RWPE1 (cell line): ENCODE measurements at regions not wholly inside any gene's neighbourhood (a gene's known extent, or its start where the extent isn't known, plus 50 kb on each side); places are given as distances from the start of the nearest gene placed in this dataset.

Source experiments
- CTCF ChIA-PET: fragments of 350-600 bp; sonication (Branson Sonifier 250); formaldehyde crosslinking; extraction: SDS; loops from one replicate; lab custom pipeline; 2021; lab: Yijun Ruan, JAX
- POLR2A ChIA-PET: fragments of 400-600 bp; formaldehyde crosslinking; extraction: SDS; loops from one replicate; lab custom pipeline; 2020; ENCODE audit warnings: antibody characterized with exemption; ENCODE audit not compliant: low non-redundant PET; lab: Yijun Ruan, JAX
- DNase-seq: peaks from one replicate; pipeline ENCODE4 v3.0.0; 2012; ENCODE audit warnings: low spot score
- H3K27ac ChIP-seq: fragments of 450-650 bp; 2 replicates; pipeline ENCODE4 v1.5.1; 2017
- CTCF ChIP-seq: fragments of 450-650 bp; conservative IDR thresholded peaks from 2 replicates; pipeline ENCODE4 v1.5.1; 2017; ENCODE audit warnings: low read depth, mild to moderate bottlenecking

DNA sequence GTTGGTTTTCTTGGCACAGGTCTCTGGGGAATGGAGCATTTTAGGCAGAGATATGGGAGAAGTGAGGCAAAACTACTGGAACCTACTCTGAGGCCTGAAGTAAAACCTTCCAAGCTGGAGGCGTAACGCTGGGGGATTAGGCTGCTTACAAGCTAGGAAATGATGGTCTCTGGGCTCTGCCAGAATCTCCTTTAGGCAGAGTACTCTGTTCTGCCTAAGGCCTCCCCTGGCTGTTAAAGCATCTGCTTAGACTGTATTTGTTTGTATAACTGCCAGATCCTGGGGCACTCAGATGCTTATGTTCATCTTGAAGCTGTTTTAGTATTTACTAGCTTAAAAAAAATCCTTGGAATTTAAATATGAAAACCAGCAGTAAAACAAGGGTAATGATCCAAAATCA is 822.2 kb downstream of the RPA4 start:
- TF ChIP-seq CTCF, result no peak
- no peak for DNase-seq
- CTCF ChIA-PET, result no interaction called here
- H3K27ac ChIP-seq, result no peak overlapping the region
- POLR2A ChIA-PET, result no interaction called here

GRCh38 chrX:97714072-97714471 is 830.4 kb downstream of the RPA4 start:
- DNase-seq, result no peak
- CTCF ChIA-PET, result no interaction called here
- no peak for TF ChIP-seq CTCF
- H3K27ac ChIP-seq, result no peak overlapping the region
- POLR2A ChIA-PET, result no interaction called here

DNA sequence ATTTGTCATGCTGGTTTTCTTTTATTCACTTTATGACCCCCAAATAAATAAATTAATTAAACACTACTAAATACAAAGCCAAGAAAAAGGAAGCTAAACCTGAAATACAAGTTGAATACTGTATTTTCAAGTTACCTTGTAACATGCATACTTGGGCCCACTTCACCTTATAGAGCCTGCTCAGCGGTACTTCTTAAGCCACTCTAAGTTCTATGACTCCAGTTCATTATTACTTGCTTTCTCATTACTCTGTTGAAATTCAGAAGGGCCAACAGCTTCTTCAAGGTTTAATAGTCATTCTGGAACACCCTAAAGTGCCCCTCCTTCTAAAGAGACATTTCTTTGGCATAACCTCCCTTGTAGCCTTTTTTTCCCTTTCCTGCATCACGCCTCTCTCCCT is 844.5 kb downstream of the RPA4 start:
- ChIA-PET CTCF (no interaction called here), POLR2A (no interaction called here)
- no peak overlapping the region for H3K27ac ChIP-seq
- no peak for DNase-seq
- no peak for TF ChIP-seq CTCF

GRCh38 chrX:97740044-97740443 is 856.3 kb downstream of the RPA4 start:
- ChIA-PET CTCF (interaction anchor here (0.5 kb wide), 1 partner anchor 1054 kb away, joined by 3 read pairs; no protein-coding TSS in a partner anchor), POLR2A (no interaction called here)
- no peak for TF ChIP-seq CTCF
- H3K27ac ChIP-seq, result no peak overlapping the region
- DNase-seq, result peak; percentile 16

DNA sequence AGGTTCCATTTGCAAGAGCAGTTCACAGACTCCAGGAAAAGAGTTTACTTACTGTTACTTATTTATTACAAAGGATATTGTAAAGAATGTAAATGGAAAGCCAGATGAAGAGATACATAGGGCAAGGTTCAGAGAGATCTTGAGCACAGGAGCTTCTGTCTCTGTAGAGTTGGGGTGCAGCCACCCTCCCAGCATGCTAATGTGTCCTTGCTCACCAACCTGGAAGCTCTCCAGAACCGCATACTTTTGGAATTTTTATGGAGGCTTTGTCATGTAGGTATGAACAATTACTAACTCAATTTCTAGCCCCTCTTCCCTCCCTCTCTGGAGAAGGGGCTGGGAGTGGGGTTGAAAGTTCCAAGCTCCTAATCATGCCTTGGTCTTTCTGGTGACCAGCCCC is 857.2 kb downstream of the RPA4 start:
- no peak for DNase-seq
- TF ChIP-seq CTCF, result no peak
- no peak overlapping the region for H3K27ac ChIP-seq
- CTCF ChIA-PET, result no interaction called here
- POLR2A ChIA-PET, result no interaction called here

- TF ChIP-seq CTCF, result no peak
- no peak overlapping the region for H3K27ac ChIP-seq
- no peak for DNase-seq
- POLR2A ChIA-PET, result no interaction called here
- CTCF ChIA-PET, result no interaction called here
Measured at GRCh38 chrX:97743014-97743413, 859.3 kb downstream of the RPA4 start.

GRCh38 chrX:97747346-97747745 is 863.6 kb downstream of the RPA4 start:
- no peak for TF ChIP-seq CTCF
- POLR2A ChIA-PET, result no interaction called here
- DNase-seq, result no peak
- CTCF ChIA-PET, result no interaction called here
- no peak overlapping the region for H3K27ac ChIP-seq
